T1000 (cell line): ENCODE measurements at regions not wholly inside any gene's neighbourhood (a gene's known extent, or its start where the extent isn't known, plus 50 kb on each side); places are given as distances from the start of the nearest gene placed in this dataset.
"Not testable (repeated sequence)": the region's sequence is repeated elsewhere in the genome, so short reads cannot be mapped to it uniquely, and the experiment has no call there.

Source experiments
- DNase-seq: peaks from one replicate; lab custom pipeline; 2025; ENCODE audit warnings: mixed read lengths; lab: John Stamatoyannopoulos, UW

GRCh38 chr7:86372262-86372661 is 271.4 kb upstream of the GRM3 start:
- DNase-seq, result no peak

- DNase-seq, result no peak
These were observed 276.8 kb upstream of the GRM3 start for GRCh38 chr7:86366946-86367345.

GRCh38 chr7:86340407-86340806 is 303.3 kb upstream of the GRM3 start:
- not testable (repeated sequence) for DNase-seq

- no peak for DNase-seq
These were observed 304.7 kb upstream of the GRM3 start for GRCh38 chr7:86339051-86339450.

GRCh38 chr7:86328801-86329433 is 314.8 kb upstream of the GRM3 start:
- DNase-seq, result no peak

- DNase-seq, result no peak
These were observed 316.9 kb upstream of the GRM3 start for GRCh38 chr7:86326847-86327246.

- DNase-seq, result no peak
These were observed 322.8 kb upstream of the GRM3 start for GRCh38 chr7:86320889-86321288.

- DNase-seq, result no peak
These were observed 323.4 kb upstream of the GRM3 start for GRCh38 chr7:86320341-86320740.

GRCh38 chr7:86313842-86314241 is 329.9 kb upstream of the GRM3 start:
- DNase-seq, result no peak

GRCh38 chr7:86301301-86301700 is 342.4 kb upstream of the GRM3 start:
- DNase-seq, result no peak

- no peak for DNase-seq
These were observed 348.2 kb upstream of the GRM3 start for GRCh38 chr7:86295526-86295925.

- DNase-seq, result no peak
These were observed 361.6 kb upstream of the GRM3 start for GRCh38 chr7:86282014-86282682.

GRCh38 chr7:86280150-86280549 is 363.6 kb upstream of the GRM3 start:
- DNase-seq, result no peak

GRCh38 chr7:86262781-86263180 is 380.9 kb upstream of the GRM3 start:
- no peak for DNase-seq

- no peak for DNase-seq
These were observed 385.8 kb upstream of the GRM3 start for GRCh38 chr7:86257894-86258293.

- no peak for DNase-seq
These were observed 391.3 kb upstream of the GRM3 start for GRCh38 chr7:86252406-86252805.

GRCh38 chr7:86248977-86249376 is 394.7 kb upstream of the GRM3 start:
- no peak for DNase-seq

GRCh38 chr7:86243171-86243570 is 400.5 kb upstream of the GRM3 start:
- no peak for DNase-seq

GRCh38 chr7:86226191-86226590 is 417.5 kb upstream of the GRM3 start:
- no peak for DNase-seq

- DNase-seq, result no peak
These were observed 420.9 kb upstream of the GRM3 start for GRCh38 chr7:86222806-86223205.

- no peak for DNase-seq
These were observed 429.0 kb upstream of the GRM3 start for GRCh38 chr7:86214734-86215133.

GRCh38 chr7:86212976-86213375 is 430.7 kb upstream of the GRM3 start:
- no peak for DNase-seq

- DNase-seq, result no peak
These were observed 434.7 kb upstream of the GRM3 start for GRCh38 chr7:86209036-86209435.

- DNase-seq, result no peak
These were observed 436.0 kb upstream of the GRM3 start for GRCh38 chr7:86207740-86208139.
